Right lung (tissue), 2 donors: ENCODE measurements at regions not wholly inside any gene's neighbourhood (a gene's known extent, or its start where the extent isn't known, plus 50 kb on each side); places are given as distances from the start of the nearest gene placed in this dataset.
"Not testable (repeated sequence)": the region's sequence is repeated elsewhere in the genome, so short reads cannot be mapped to it uniquely, and the experiment has no call there.

ENCODE experiments used
- DNase-seq, 2 donors: peaks; one replicate each; pipeline ENCODE4 v3.0.0-alpha.2; 2013

DNA sequence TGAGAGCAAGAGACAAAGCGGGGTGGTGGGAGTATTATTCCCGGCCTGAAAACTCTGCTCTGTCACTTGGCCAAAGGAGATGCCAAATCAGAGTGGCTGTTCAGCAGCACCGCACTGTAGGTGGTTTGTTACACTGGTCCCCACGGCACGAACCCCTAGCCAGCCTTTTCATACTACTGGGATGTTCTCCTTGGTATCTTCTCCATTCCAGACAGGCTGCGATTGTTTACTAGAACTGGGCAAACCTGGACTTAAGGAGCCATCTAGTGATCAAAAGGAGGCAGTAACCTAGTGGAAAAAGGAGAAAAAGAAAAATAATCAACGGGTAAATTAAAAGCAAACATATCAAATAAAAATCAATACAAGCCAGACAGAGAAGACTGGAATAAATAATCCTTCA, 58.9 kb upstream of the TMTC2 start:
- no peak for DNase-seq

DNA sequence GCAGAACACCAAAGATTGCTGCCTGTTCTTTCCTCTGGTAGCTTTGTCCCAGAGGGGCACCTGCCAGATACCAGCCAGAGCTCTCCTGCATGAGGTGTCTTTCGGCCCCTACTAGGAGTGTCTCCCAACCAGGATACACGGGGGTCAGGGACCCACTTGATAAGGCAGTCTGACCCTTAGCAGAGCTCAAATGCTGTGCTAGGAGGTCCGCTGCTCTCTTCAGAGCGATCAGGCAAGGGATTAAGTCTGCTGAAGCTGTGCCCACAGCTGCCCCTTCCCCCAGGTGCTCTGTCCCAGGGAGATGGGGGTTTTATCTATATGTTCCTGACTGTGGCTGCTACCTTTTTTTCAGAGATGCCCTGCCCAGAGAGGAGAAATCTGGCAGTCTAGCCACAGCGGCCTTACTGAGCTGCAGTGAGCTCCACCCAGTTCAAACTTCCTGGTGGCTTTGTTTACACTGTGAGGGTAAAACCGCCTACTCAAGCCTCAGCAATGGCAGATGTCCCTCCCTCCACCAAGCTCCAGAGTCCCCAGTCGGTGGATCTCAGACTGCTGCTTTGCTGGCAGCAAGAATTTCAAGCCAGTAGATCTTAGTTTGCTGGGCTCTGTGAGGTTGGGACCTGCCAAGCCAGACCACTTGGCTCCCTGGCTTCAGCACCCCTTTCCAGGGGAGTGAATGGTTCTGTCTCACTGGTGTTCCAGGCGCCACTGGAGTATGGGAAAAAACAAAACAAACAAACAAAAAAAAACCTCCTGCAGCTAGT, 52.0 kb upstream of the TMTC2 start:
- not testable (repeated sequence) for DNase-seq

DNA sequence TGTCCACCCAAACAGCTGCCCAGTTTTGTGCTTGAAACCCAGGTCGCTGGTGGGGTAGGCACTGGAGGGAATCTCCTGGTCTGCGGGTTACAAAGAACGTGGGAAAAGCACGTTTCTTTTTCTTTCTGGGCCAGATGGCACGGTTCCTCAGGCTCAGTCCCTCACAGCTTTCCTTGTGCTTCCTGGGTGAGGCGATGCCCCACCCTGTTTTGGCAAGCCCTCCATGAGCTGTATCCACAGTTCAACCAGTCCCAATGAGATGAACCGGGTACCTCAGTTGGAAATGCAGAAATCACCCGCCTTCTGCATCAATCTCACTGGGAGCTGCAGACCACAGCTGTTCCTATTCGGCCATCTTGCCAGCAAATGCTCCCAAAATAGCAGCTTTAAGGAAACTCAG, 51.4 kb upstream of the TMTC2 start:
- DNase-seq, result no peak
